Left ventricle myocardium inferior (tissue), 1 donor: ENCODE measurements at regions not wholly inside any gene's neighbourhood (a gene's known extent, or its start where the extent isn't known, plus 50 kb on each side); places are given as distances from the start of the nearest gene placed in this dataset.

ENCODE experiments used
- DNase-seq: peaks from one replicate; pipeline ENCODE4 v3.0.0-alpha.2; 2020
- H3K27ac ChIP-seq: fragments of 200-600 bp; replicated peaks from 2 replicates; pipeline ENCODE4 v1.8.0; 2021
- H3K27me3 ChIP-seq: fragments of 200-600 bp; 2 replicates; pipeline ENCODE4 v1.8.0; 2021; ENCODE audit warnings: low read depth
- H3K36me3 ChIP-seq: fragments of 200-600 bp; 2 replicates; pipeline ENCODE4 v1.8.0; 2021
- H3K4me1 ChIP-seq: fragments of 200-600 bp; 2 replicates; pipeline ENCODE4 v1.8.0; 2021
- H3K4me3 ChIP-seq: fragments of 200-600 bp; 2 replicates; pipeline ENCODE4 v1.8.0; 2021; ENCODE audit warnings: mild to moderate bottlenecking, moderate library complexity
- H3K9me3 ChIP-seq: fragments of 200-600 bp; replicated peaks from 2 replicates; pipeline ENCODE4 v1.8.0; 2021
- CTCF ChIP-seq: fragments of 200-600 bp; IDR thresholded peaks from 2 replicates; pipeline ENCODE4 v1.8.0; 2021; ENCODE audit warnings: antibody characterized with exemption, mild to moderate bottlenecking, borderline replicate concordance
- intact Hi-C: fragments of 100-400 bp; cut with micrococcal nuclease; formaldehyde crosslinking; loops from one replicate; pipeline ENCODE4 v1.11.0; 2022
- donor health status: DM: no; HTN: yes; CAD: no; lungs with severe emphysema.

DNA sequence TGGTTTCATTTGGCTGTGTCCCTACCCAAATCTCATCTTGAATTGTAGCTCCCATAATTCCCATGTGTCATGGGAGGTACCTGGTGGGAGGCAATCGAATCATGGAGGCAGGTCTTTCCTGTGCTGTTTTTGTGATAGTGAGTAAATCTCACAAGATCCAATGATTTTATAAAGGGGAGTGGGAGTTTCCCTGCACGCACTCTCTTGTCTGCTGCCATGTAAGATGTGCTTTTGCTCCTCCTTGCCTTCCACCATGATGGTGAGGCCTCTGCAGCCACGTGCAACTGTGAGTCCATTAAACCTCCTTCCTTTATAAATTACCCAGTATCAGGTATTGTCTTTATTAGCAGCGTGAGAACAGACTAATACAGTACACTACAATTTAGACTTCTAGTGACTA lies 67.5 kb upstream of the LINC01488 start:
- no peak overlapping the region for H3K27ac ChIP-seq
- H3K4me3 ChIP-seq, result no peak overlapping the region
- intact Hi-C loops, result no loop called here
- peaks cover 41% of the 10 kb centered on the region for H3K4me1 ChIP-seq
- no peak for DNase-seq
- no peaks in the 10 kb centered on the region for H3K9me3 ChIP-seq
- no peaks in the 10 kb centered on the region for H3K27me3 ChIP-seq
- TF ChIP-seq CTCF, result no peak
- no peaks in the 10 kb centered on the region for H3K36me3 ChIP-seq

- Histone ChIP-seq H3K4me1 (peaks cover 45% of the 10 kb centered on the region), H3K9me3 (no peaks in the 10 kb centered on the region), H3K27ac (peak overlapping the region; percentile 92), H3K4me3 (no peak overlapping the region), H3K36me3 (no peaks in the 10 kb centered on the region), H3K27me3 (no peaks in the 10 kb centered on the region)
- TF ChIP-seq CTCF, result no peak
- no peak for DNase-seq
- intact Hi-C loops, result no loop called here
Measured at GRCh38 chr11:69414773-69415187, 66.7 kb upstream of the LINC01488 start.

GRCh38 chr11:69415411-69416142 lies 65.9 kb upstream of the LINC01488 start:
- H3K9me3 ChIP-seq, result no peaks in the 10 kb centered on the region
- peaks cover 52% of the 10 kb centered on the region for H3K4me1 ChIP-seq
- DNase-seq, result no peak
- TF ChIP-seq CTCF, result no peak
- no peaks in the 10 kb centered on the region for H3K36me3 ChIP-seq
- intact Hi-C loops, result no loop called here
- peak overlapping the region; percentile 92 for H3K27ac ChIP-seq
- no peak overlapping the region for H3K4me3 ChIP-seq
- no peaks in the 10 kb centered on the region for H3K27me3 ChIP-seq

DNA sequence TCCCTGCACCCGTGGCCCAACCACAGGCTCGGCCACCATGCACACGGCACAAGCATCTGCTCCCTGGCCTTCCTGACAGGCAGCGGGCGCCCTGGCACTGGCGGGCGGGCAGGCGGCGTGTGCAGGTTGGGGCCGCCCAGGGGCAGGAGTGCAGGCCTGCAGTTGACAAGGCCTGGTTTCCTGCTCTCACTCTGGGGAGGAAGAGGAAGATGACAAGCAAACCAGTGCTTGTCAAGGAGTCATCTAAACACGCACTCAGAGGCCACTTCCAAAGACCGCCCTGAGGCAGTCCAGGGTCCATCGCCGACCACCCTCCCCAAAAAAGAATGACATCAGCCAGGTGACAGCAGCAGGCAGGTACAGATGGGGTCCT lies 65.3 kb upstream of the LINC01488 start:
- intact Hi-C loops, result no loop called here
- H3K36me3 ChIP-seq, result no peaks in the 10 kb centered on the region
- TF ChIP-seq CTCF, result peak; percentile 20
- no peaks in the 10 kb centered on the region for H3K27me3 ChIP-seq
- H3K4me3 ChIP-seq, result no peak overlapping the region
- DNase-seq, result no peak
- H3K27ac ChIP-seq, result peak overlapping the region; percentile 92
- no peaks in the 10 kb centered on the region for H3K9me3 ChIP-seq
- H3K4me1 ChIP-seq, result peaks cover 57% of the 10 kb centered on the region

- no peak for DNase-seq
- peak overlapping the region; percentile 92 for H3K27ac ChIP-seq
- no peaks in the 10 kb centered on the region for H3K36me3 ChIP-seq
- peaks cover 57% of the 10 kb centered on the region for H3K4me1 ChIP-seq
- no peak overlapping the region for H3K4me3 ChIP-seq
- H3K9me3 ChIP-seq, result no peaks in the 10 kb centered on the region
- intact Hi-C loops, result no loop called here
- TF ChIP-seq CTCF, result no peak
- H3K27me3 ChIP-seq, result no peaks in the 10 kb centered on the region
Measured at GRCh38 chr11:69416762-69417698, 64.4 kb upstream of the LINC01488 start.
